Panc1 (cell line): ENCODE measurements at regions not wholly inside any gene's neighbourhood (a gene's known extent, or its start where the extent isn't known, plus 50 kb on each side); places are given as distances from the start of the nearest gene placed in this dataset.

Experiments used
- ATAC-seq: fragments of 200-7000 bp; cut with Tn5 transposase; 2 replicates; pipeline ENCODE4 v1.9.1; 2020; ENCODE audit warnings: mild to moderate bottlenecking, moderate library complexity
- BruUV-seq: library from RNA; stranded (reverse); fragments of 400-500 nt; replicated peaks from 2 replicates; lab custom pipeline; 2021; lab: Mats Ljungman, UMichigan
- CTCF ChIA-PET: fragments of 300-600 bp; sonication (Branson Sonifier 250); formaldehyde crosslinking; loops from one replicate; lab custom pipeline; 2022; ENCODE audit warnings: antibody characterized with exemption; lab: Charles Lee
- POLR2A ChIA-PET: fragments of 300-600 bp; sonication (Branson Sonifier 250); formaldehyde crosslinking; loops from one replicate; lab custom pipeline; 2022; ENCODE audit warnings: antibody characterized with exemption; lab: Charles Lee
- DNase-seq: peaks from one replicate; pipeline ENCODE4 v3.0.0-alpha.2; 2010; ENCODE audit warnings: low read depth, low spot score
- H3K27ac ChIP-seq: 2 replicates; pipeline ENCODE4 v1.5.1; 2011; ENCODE audit warnings: mild to moderate bottlenecking, low read length, inconsistent platforms
- H3K27me3 ChIP-seq: fragments of 200-500 bp; sonication (Bioruptor generic); 2 replicates; pipeline ENCODE4 v1.6.0; 2014; ENCODE audit warnings: low read length, inconsistent platforms; ENCODE audit not compliant: control insufficient read depth, insufficient read depth
- H3K36me3 ChIP-seq: fragments of 200-500 bp; sonication (Bioruptor generic); 2 replicates; pipeline ENCODE4 v1.5.1; 2014; ENCODE audit warnings: inconsistent platforms, mild to moderate bottlenecking, low read length, moderate library complexity; ENCODE audit not compliant: control insufficient read depth, insufficient read depth
- H3K4me1 ChIP-seq: 2 replicates; pipeline ENCODE4 v1.5.1; 2011; ENCODE audit warnings: inconsistent platforms, mild to moderate bottlenecking, low read length, moderate library complexity; ENCODE audit not compliant: control insufficient read depth, insufficient read depth
- H3K4me3 ChIP-seq, 2 experiments: 2 replicates each; pipeline ENCODE4 v1.5.1; 2011 to 2012; ENCODE audit warnings: low read depth in 2 of 2, low read length in 2 of 2, mild to moderate bottlenecking in 2 of 2, inconsistent platforms in 1 of 2, moderate library complexity in 1 of 2
- H3K9me3 ChIP-seq: fragments of 200-500 bp; sonication (Bioruptor generic); 2 replicates; pipeline ENCODE4 v1.5.1; 2014; ENCODE audit warnings: low read depth, mild to moderate bottlenecking, inconsistent platforms, low read length, moderate library complexity; ENCODE audit not compliant: control insufficient read depth, insufficient read depth
- CTCF ChIP-seq: fragments of 450-650 bp; IDR thresholded peaks from 2 replicates; pipeline ENCODE4 v1.5.1; 2017; ENCODE audit warnings: mild to moderate bottlenecking
- POLR2AphosphoS5 ChIP-seq: IDR thresholded peaks from 2 replicates; pipeline ENCODE4 v1.6.1; 2012; ENCODE audit warnings: mild to moderate bottlenecking, low read depth, low read length, moderate library complexity
- REST ChIP-seq, 2 experiments: IDR thresholded peaks; 2 replicates each; pipeline ENCODE4 v1.6.1; 2011 to 2012; ENCODE audit warnings: low read depth in 2 of 2, control low read depth in 1 of 2, low read length in 1 of 2, mild to moderate bottlenecking in 1 of 2, moderate library complexity in 1 of 2; ENCODE audit not compliant: insufficient read depth in 1 of 2
- SIN3A ChIP-seq: IDR thresholded peaks from 2 replicates; pipeline ENCODE4 v1.6.1; 2012; ENCODE audit warnings: low read depth, mild to moderate bottlenecking, low read length, moderate library complexity, borderline replicate concordance; ENCODE audit not compliant: insufficient read depth
- TCF7L2 ChIP-seq: IDR thresholded peaks from 2 replicates; pipeline ENCODE4 v1.6.1; 2011; ENCODE audit warnings: mild to moderate bottlenecking, low read depth, low read length, inconsistent platforms
- in situ Hi-C: cut with HindIII; loops from 2 replicates; pipeline ENCODE4 v1.10.0; 2016; ENCODE audit warnings: low sequenced_read_pairs, low pct_unique_long_range_greater_than_20kb
- intact Hi-C: fragments of 100-400 bp; cut with micrococcal nuclease; formaldehyde crosslinking; loops from one replicate; pipeline ENCODE4 v1.10.0; 2022; ENCODE audit not compliant: unreplicated experiment

DNA sequence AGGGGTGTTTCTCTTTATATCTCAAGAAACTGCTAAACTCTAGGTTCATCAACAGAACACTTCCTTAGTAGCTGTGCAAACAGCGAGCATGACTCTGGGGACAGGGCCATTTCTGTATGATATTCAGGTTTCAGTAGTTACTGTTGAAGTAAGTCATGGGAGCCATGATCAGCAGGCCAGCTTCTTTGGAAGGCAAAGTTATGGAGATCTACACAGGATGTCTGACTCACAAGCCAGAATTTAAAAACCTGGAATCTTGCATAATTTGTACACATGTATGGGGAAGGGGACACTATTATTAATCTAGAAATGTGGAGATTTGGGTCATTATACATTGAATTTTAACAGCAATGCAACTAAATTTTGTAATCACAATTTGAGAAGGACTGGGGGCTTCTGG, 187.8 kb upstream of the NR3C2 start:
- CTCF ChIA-PET, result no interaction called here

DNA sequence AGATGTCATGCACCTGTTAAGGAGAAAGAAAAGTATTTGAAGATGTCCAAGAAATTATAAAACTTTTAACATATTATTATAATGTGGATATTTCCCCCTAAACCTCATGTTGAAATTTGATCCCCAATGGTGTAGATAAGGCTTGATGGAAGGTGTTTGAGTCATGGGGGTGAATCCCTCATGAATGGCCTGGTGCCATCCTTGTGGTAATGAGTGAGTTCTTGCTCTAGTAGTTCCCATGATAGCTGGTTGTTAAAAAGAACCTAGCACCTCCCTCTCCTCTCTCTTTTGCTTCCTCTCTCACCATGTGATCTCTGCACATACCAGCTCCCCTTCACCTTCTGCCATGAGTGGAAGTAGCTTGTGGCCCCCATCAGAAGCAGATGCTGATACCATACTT, 176.6 kb upstream of the NR3C2 start:
- no peak overlapping the region for H3K27ac ChIP-seq
- no peak for TF ChIP-seq SIN3A
- no peak for TF ChIP-seq CTCF
- TF ChIP-seq POLR2AphosphoS5, result no peak
- TF ChIP-seq TCF7L2, result no peak
- no peak for TF ChIP-seq REST (IDR thresholded peaks at IDR 0.05; ENCODE audit: insufficient read depth in 1 of 2, low read depth in 2 of 2, low read length in 1 of 2)
- ATAC-seq (no peak), DNase-seq (no peak)
- no peaks in the 10 kb centered on the region for H3K9me3 ChIP-seq
- in situ Hi-C loops (no loop called here), intact Hi-C loops (no loop called here)
- CTCF ChIA-PET, result no interaction called here
- no peaks in the 10 kb centered on the region for H3K36me3 ChIP-seq
- H3K4me3 ChIP-seq, result no peak overlapping the region
- no TSS peak for BruUV-seq
- POLR2A ChIA-PET, result no interaction called here
- H3K4me1 ChIP-seq, result no peaks in the 10 kb centered on the region
- H3K27me3 ChIP-seq, result no peaks in the 10 kb centered on the region

More for the DNA sequence above, 187.8 kb upstream of the NR3C2 start:
- no peak for DNase-seq
- no peak for ATAC-seq
- Histone ChIP-seq H3K4me1 (no peaks in the 10 kb centered on the region), H3K27me3 (no peaks in the 10 kb centered on the region), H3K27ac (no peak overlapping the region), H3K4me3 (no peak overlapping the region), H3K36me3 (no peaks in the 10 kb centered on the region), H3K9me3 (no peaks in the 10 kb centered on the region)
- BruUV-seq, result no TSS peak
- intact Hi-C loops (no loop called here), in situ Hi-C loops (no loop called here)
- POLR2A ChIA-PET, result no interaction called here
- TF ChIP-seq POLR2AphosphoS5, result no peak
- no peak for TF ChIP-seq SIN3A
- no peak for TF ChIP-seq CTCF
- TF ChIP-seq TCF7L2, result no peak
- no peak for TF ChIP-seq REST (IDR thresholded peaks at IDR 0.05; ENCODE audit: insufficient read depth in 1 of 2, low read depth in 2 of 2, low read length in 1 of 2)
